HepG2 (cell line): ENCODE measurements at regions not wholly inside any gene's neighbourhood (a gene's known extent, or its start where the extent isn't known, plus 50 kb on each side); places are given as distances from the start of the nearest gene placed in this dataset.

Experiments
- NR0B2 ChIP-seq: sonication (generic); formaldehyde crosslinking; IDR thresholded peaks from 2 replicates; pipeline ENCODE4 v1.4.0; 2020; ENCODE audit warnings: mild to moderate bottlenecking, missing genetic modification reagents
- PHF8 ChIP-seq: sonication (generic); formaldehyde crosslinking; IDR thresholded peaks from 2 replicates; pipeline ENCODE4 v1.5.0; 2020; ENCODE audit warnings: missing genetic modification reagents
- ZNF136 ChIP-seq: sonication (generic); formaldehyde crosslinking; IDR thresholded peaks from 2 replicates; pipeline ENCODE4 v1.8.1; 2022; ENCODE audit warnings: low read depth, mild to moderate bottlenecking, moderate library complexity, missing genetic modification reagents
- ZNF318 ChIP-seq: sonication (generic); formaldehyde crosslinking; IDR thresholded peaks from 2 replicates; pipeline ENCODE4 v1.4.0; 2020; ENCODE audit warnings: mild to moderate bottlenecking, missing genetic modification reagents
- ZNF331 ChIP-seq: sonication (generic); formaldehyde crosslinking; IDR thresholded peaks from 2 replicates; pipeline ENCODE4 v1.4.0; 2020; ENCODE audit warnings: missing genetic modification reagents
- ZNF792 ChIP-seq: IDR thresholded peaks from 2 replicates; pipeline ENCODE4 v1.6.1; 2016

- TF ChIP-seq ZNF318 (CRISPR knock-in tag) (no peak), ZNF136 (CRISPR knock-in tag) (no peak), ZNF792 (no peak), PHF8 (no peak), ZNF331 (no peak), NR0B2 (CRISPR knock-in tag) (no peak)
These were observed 283.6 kb upstream of the SGCD start (continued) for GRCh38 chr5:156043351-156043750.
